Pancreas (tissue), 10 donors: ENCODE measurements at regions not wholly inside any gene's neighbourhood (a gene's known extent, or its start where the extent isn't known, plus 50 kb on each side); places are given as distances from the start of the nearest gene placed in this dataset.
A peak's percentile ranks its signal among the peaks of the same experiment; 100 is the strongest.

Experiments
- ATAC-seq, 4 donors: fragments of 200-7000 bp; cut with Tn5 transposase; one replicate each; pipeline versions ENCODE4 v1.8.0 to v1.9.1; 2020; ENCODE audit warnings: mild to moderate bottlenecking in 4 of 4, moderate library complexity in 4 of 4
- DNase-seq, 6 donors: peaks; one replicate each; pipeline ENCODE4 v3.0.0-alpha.2; 2020
- FAIRE-seq: peaks from 2 replicates; lab custom pipeline; 2012; peaks lifted over from hg19 to GRCh38; lab: Jason Lieb, UNC
- H3K27ac ChIP-seq, 4 donors: fragments of 200-600 bp; sonication (generic); 1 replicate in 3 of 4; 2 replicates in 1 of 4; pipeline versions ENCODE4 v1.5.0 to v1.8.0; 2020
- H3K27me3 ChIP-seq, 4 donors: fragments of 200-600 bp; one replicate each; pipeline ENCODE4 v1.8.0; 2021
- H3K36me3 ChIP-seq, 3 donors: fragments of 200-600 bp; sonication (generic) in 1 of 3; one replicate each; pipeline versions ENCODE4 v1.5.0 to v1.8.0; 2020 to 2021
- H3K4me1 ChIP-seq, 3 donors: fragments of 200-600 bp; one replicate each; pipeline ENCODE4 v1.8.0; 2021
- H3K4me3 ChIP-seq, 4 donors: fragments of 200-600 bp; sonication (generic) in 2 of 4; one replicate each; pipeline versions ENCODE4 v1.5.0 to v1.8.0; 2020 to 2021
- H3K9me3 ChIP-seq, 4 donors: fragments of 200-600 bp; one replicate each; pipeline ENCODE4 v1.8.0; 2021
- CTCF ChIP-seq, 4 donors: fragments of 200-600 bp; sonication (generic) in 3 of 4; IDR thresholded peaks; one replicate each; pipeline versions ENCODE4 v1.5.0 to v1.8.0; 2021; ENCODE audit warnings: antibody characterized with exemption in 4 of 4
- WGBS, 2 donors: extraction: QIAGEN DNeasy Blood & Tissue Kit; methylation state at CpG; one replicate each; pipeline ENCODE4 v1.1.7; 2013; 5-methylcytosine and 5-hydroxymethylcytosine counted together
- intact Hi-C, 3 donors: fragments of 100-400 bp; cut with DNase I; formaldehyde crosslinking; loops; one replicate each; pipeline versions ENCODE4 v1.11.1 to v1.14.2; 2022
- donor health status: healthy with polysubstance abuse.
- donor health status: DM: no; HTN: no; CAD: no; lungs with moderate emphysema.
- donor health status: DM: no; HTN: no; CAD: no.
- donor health status: control.
- donor health status: control.
- donor health status: Bipolar disorder and iron deficiency.
- donor health status: DM: yes; HTN: yes; CAD: no.
- donor health status: DM: no; HTN: no; CAD: no.
- donor health status: DM: no; HTN: no; CAD: no.
- donor health status: DM: yes; HTN: yes; CAD: no.

GRCh38 chr6:1131285-1132079, 180.4 kb upstream of the FOXQ1 start:
- H3K36me3 ChIP-seq, result no peaks in the 10 kb centered on the region
- H3K27ac ChIP-seq, result no peak overlapping the region
- intact Hi-C loops, result no loop called here
- no peaks in the 10 kb centered on the region for H3K9me3 ChIP-seq
- TF ChIP-seq CTCF (IDR thresholded peaks at IDR 0.05), result no peak
- H3K4me1 ChIP-seq, result no peaks in the 10 kb centered on the region
- FAIRE-seq (no peak), ATAC-seq (peak; percentile 28 to 69 (median 66)), DNase-seq (no peak)
- H3K4me3 ChIP-seq, result no peak overlapping the region
- H3K27me3 ChIP-seq, result no peaks in the 10 kb centered on the region
- 45 to 48% methylated on average over 9 of the region's 9 CpGs for WGBS, 2 donors

- FAIRE-seq (no peak), DNase-seq (no peak), ATAC-seq (no peak)
- H3K27ac ChIP-seq, result no peak overlapping the region
- H3K27me3 ChIP-seq, result no peaks in the 10 kb centered on the region
- no peaks in the 10 kb centered on the region for H3K36me3 ChIP-seq
- 87 to 92% methylated on average over 7 of the region's 7 CpGs for WGBS, 2 donors
- no peaks in the 10 kb centered on the region for H3K4me1 ChIP-seq
- H3K4me3 ChIP-seq, result no peak overlapping the region
- intact Hi-C loops, result no loop called here
- H3K9me3 ChIP-seq, result no peaks in the 10 kb centered on the region
- no peak for TF ChIP-seq CTCF (IDR thresholded peaks at IDR 0.05)
These were observed 181.2 kb upstream of the FOXQ1 start for GRCh38 chr6:1130709-1131108.

- Histone ChIP-seq H3K4me3 (no peak overlapping the region), H3K4me1 (peaks cover 0 to 4% (median 0%) of the 10 kb centered on the region in 3 donors), H3K27ac (no peak overlapping the region), H3K9me3 (no peaks in the 10 kb centered on the region), H3K27me3 (no peaks in the 10 kb centered on the region), H3K36me3 (no peaks in the 10 kb centered on the region)
- 77 to 89% methylated on average over 8 of the region's 8 CpGs for WGBS, 2 donors
- FAIRE-seq (no peak), ATAC-seq (peak in 1 of 4 donors; percentile 19), DNase-seq (no peak)
- TF ChIP-seq CTCF (IDR thresholded peaks at IDR 0.05), result no peak
- intact Hi-C loops, result no loop called here
These were observed 182.8 kb upstream of the FOXQ1 start for GRCh38 chr6:1129131-1129530.

GRCh38 chr6:1127597-1128288, 184.2 kb upstream of the FOXQ1 start:
- no peak overlapping the region for H3K4me3 ChIP-seq

More at GRCh38 chr6:1127597-1128288, 184.2 kb upstream of the FOXQ1 start:
- Histone ChIP-seq H3K4me1 (peaks cover 0 to 4% (median 0%) of the 10 kb centered on the region in 3 donors), H3K9me3 (no peaks in the 10 kb centered on the region), H3K27ac (no peak overlapping the region), H3K27me3 (no peaks in the 10 kb centered on the region), H3K36me3 (no peaks in the 10 kb centered on the region)
- TF ChIP-seq CTCF (IDR thresholded peaks at IDR 0.05), result no peak
- ATAC-seq (no peak), DNase-seq (no peak), FAIRE-seq (no peak)
- WGBS, 2 donors, result 83 to 92% methylated on average over 12 of the region's 12 CpGs
- intact Hi-C loops, result no loop called here
